ENCODE measurements at regions not wholly inside any gene's neighbourhood (a gene's known extent, or its start where the extent isn't known, plus 50 kb on each side); places are given as distances from the start of the nearest gene placed in this dataset.
A peak's percentile ranks its signal among the peaks of the same experiment; 100 is the strongest.

- H3K9me3 Mint-ChIP-seq (ENCODE audit: unreplicated experiment), result no peaks in the 10 kb centered on the region
- no peak overlapping the region for H3K27ac Mint-ChIP-seq (ENCODE audit: unreplicated experiment)
- peak in 1 of 2 experiments; percentile 3 for DNase-seq
- no peaks in the 10 kb centered on the region for H3K36me3 ChIP-seq (ENCODE audit: control insufficient read depth, insufficient read depth, low read length)
- H3K27me3 Mint-ChIP-seq (ENCODE audit: insufficient read depth, unreplicated experiment), result peaks cover 7% of the 10 kb centered on the region
- CTCF ChIA-PET, result no interaction called here
- H3K4me3 ChIP-seq (ENCODE audit: low read depth, low read length), result no peak overlapping the region
- no peaks in the 10 kb centered on the region for H3K9me3 ChIP-seq
- POLR2A ChIA-PET, result no interaction called here
- H3K36me3 Mint-ChIP-seq (ENCODE audit: insufficient read depth, unreplicated experiment), result no peaks in the 10 kb centered on the region
- no peak overlapping the region for H3K4me3 Mint-ChIP-seq (ENCODE audit: unreplicated experiment)
- intact Hi-C loops (cut with micrococcal nuclease; ENCODE audit: unreplicated experiment), result loop anchor here (10.0 kb wide), 2 partner anchors 775 to 1045 kb away; partner anchors contain the start of gene FOXP1
- H3K4me1 ChIP-seq, result no peaks in the 10 kb centered on the region
- no TSS peak for BruUV-seq (replicated peaks)
- no peaks in the 10 kb centered on the region for H3K27me3 ChIP-seq (replicated peaks; ENCODE audit: control insufficient read depth, insufficient read depth, low read length)
- TF ChIP-seq CTCF (IDR thresholded peaks at IDR 0.05; ENCODE audit: insufficient read depth in 1 of 2, low read depth in 1 of 2, low read length in 1 of 2, severe bottlenecking in 1 of 2, unreplicated experiment in 1 of 2), result peak; percentile 15 to 23
- no peaks in the 10 kb centered on the region for H3K4me1 Mint-ChIP-seq (ENCODE audit: low read depth, unreplicated experiment)
Observed at GRCh38 chr3:70539908-70540307, 227.5 kb upstream of the MDFIC2 start.

- no peaks in the 10 kb centered on the region for H3K4me1 Mint-ChIP-seq (ENCODE audit: low read depth, unreplicated experiment)
- no TSS peak for BruUV-seq (replicated peaks)
Observed at GRCh38 chr3:70532806-70533205, 220.4 kb upstream of the MDFIC2 start.

GRCh38 chr3:70531838-70532489, 219.5 kb upstream of the MDFIC2 start:
- no peaks in the 10 kb centered on the region for H3K36me3 Mint-ChIP-seq (ENCODE audit: insufficient read depth, unreplicated experiment)
- H3K27ac Mint-ChIP-seq (ENCODE audit: unreplicated experiment), result no peak overlapping the region
- H3K27me3 ChIP-seq (replicated peaks; ENCODE audit: control insufficient read depth, insufficient read depth, low read length), result no peaks in the 10 kb centered on the region
- H3K4me3 Mint-ChIP-seq (ENCODE audit: unreplicated experiment), result no peak overlapping the region
- ChIA-PET CTCF (no interaction called here), POLR2A (no interaction called here)
- H3K27me3 Mint-ChIP-seq (ENCODE audit: insufficient read depth, unreplicated experiment), result peaks cover 14% of the 10 kb centered on the region
- intact Hi-C loops (cut with micrococcal nuclease; ENCODE audit: unreplicated experiment), result loop anchor here (1.0 to 10.0 kb wide), 3 partner anchors 783 to 1120 kb away; partner anchors contain the start of gene FOXP1
- TF ChIP-seq CTCF (IDR thresholded peaks at IDR 0.05; ENCODE audit: insufficient read depth in 1 of 2, low read depth in 1 of 2, low read length in 1 of 2, severe bottlenecking in 1 of 2, unreplicated experiment in 1 of 2), result no peak
- no peaks in the 10 kb centered on the region for H3K36me3 ChIP-seq (ENCODE audit: control insufficient read depth, insufficient read depth, low read length)
- no peak overlapping the region for H3K4me3 ChIP-seq (ENCODE audit: low read depth, low read length)
- DNase-seq, result no peak
- no peaks in the 10 kb centered on the region for H3K4me1 Mint-ChIP-seq (ENCODE audit: low read depth, unreplicated experiment)
- no peaks in the 10 kb centered on the region for H3K9me3 ChIP-seq
- H3K9me3 Mint-ChIP-seq (ENCODE audit: unreplicated experiment), result no peaks in the 10 kb centered on the region
- H3K4me1 ChIP-seq, result no peaks in the 10 kb centered on the region
- no TSS peak for BruUV-seq (replicated peaks)

More at GRCh38 chr3:70532806-70533205, 220.4 kb upstream of the MDFIC2 start:
- H3K27me3 Mint-ChIP-seq (ENCODE audit: insufficient read depth, unreplicated experiment), result peaks cover 16% of the 10 kb centered on the region
- Histone ChIP-seq H3K9me3 (no peaks in the 10 kb centered on the region), H3K27me3 (replicated peaks; ENCODE audit: control insufficient read depth, insufficient read depth, low read length) (no peaks in the 10 kb centered on the region), H3K36me3 (ENCODE audit: control insufficient read depth, insufficient read depth, low read length) (no peaks in the 10 kb centered on the region), H3K4me3 (ENCODE audit: low read depth, low read length) (no peak overlapping the region), H3K4me1 (no peaks in the 10 kb centered on the region)
- intact Hi-C loops (cut with micrococcal nuclease; ENCODE audit: unreplicated experiment), result loop anchor here (10.0 kb wide), 2 partner anchors 782 to 1052 kb away; partner anchors contain the start of gene FOXP1
- ChIA-PET POLR2A (no interaction called here), CTCF (no interaction called here)
- H3K9me3 Mint-ChIP-seq (ENCODE audit: unreplicated experiment), result no peaks in the 10 kb centered on the region
- H3K36me3 Mint-ChIP-seq (ENCODE audit: insufficient read depth, unreplicated experiment), result no peaks in the 10 kb centered on the region
- no peak overlapping the region for H3K27ac Mint-ChIP-seq (ENCODE audit: unreplicated experiment)
- H3K4me3 Mint-ChIP-seq (ENCODE audit: unreplicated experiment), result no peak overlapping the region
- DNase-seq, result no peak
- no peak for TF ChIP-seq CTCF (IDR thresholded peaks at IDR 0.05; ENCODE audit: insufficient read depth in 1 of 2, low read depth in 1 of 2, low read length in 1 of 2, severe bottlenecking in 1 of 2, unreplicated experiment in 1 of 2)

All from Caco-2 (cell line).